HG02981 (cell line): ENCODE measurements at regions not wholly inside any gene's neighbourhood (a gene's known extent, or its start where the extent isn't known, plus 50 kb on each side); places are given as distances from the start of the nearest gene placed in this dataset.

ENCODE experiments used
- ATAC-seq: cut with Tn5 transposase; IDR thresholded peaks from one replicate; pipeline ENCODE4 v1.9.1; 2021; ENCODE audit warnings: mild to moderate bottlenecking, moderate library complexity; ENCODE audit not compliant: unreplicated experiment

DNA sequence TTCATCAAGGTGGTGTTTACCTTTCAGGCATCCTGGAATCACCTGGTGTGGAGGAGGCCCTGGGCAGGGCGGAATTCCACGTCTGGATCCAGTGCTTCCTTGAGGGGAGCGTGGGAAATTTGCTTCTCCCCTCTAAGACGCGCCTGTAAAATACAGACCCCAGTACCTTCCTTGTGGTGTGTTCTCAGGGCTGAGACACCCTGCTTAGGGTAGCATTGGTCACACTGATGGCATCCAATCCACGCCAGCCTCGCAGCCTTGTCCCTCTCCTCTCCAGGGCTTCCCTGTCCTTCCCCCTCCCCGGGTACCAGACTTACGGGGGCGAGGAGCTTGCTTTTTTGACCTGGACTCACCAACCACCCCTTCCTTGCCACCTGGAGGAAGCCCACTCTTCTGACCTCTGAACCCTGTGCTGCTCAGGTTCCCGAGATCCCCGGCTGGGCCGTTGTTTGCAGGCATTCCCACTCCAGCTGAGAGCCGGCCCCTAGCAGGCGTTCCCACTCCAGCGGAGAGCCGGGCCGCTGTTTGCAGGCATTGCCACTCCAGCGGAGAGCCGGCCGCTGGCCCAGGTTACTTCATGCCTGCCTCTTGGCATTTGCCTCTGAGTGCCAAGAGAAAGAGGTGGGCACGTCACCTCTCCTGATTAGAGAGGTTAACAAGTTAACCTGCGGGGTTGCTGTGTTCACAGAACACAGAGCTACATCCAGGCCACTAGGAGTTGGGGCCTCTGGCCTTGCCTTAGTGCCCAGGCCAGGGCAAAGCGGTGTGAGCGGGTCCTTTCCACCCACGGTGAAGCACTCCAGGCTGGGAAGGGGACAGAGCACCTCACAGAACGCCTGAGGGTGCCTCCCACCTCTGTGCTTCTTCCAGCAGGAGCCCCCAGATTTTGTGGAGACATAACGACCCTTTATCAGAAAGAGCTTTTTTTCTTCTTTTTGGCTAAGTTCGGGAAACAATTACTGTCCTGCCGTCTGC lies 254.0 kb upstream of the PPP2R2D start:
- ATAC-seq = no peak

DNA sequence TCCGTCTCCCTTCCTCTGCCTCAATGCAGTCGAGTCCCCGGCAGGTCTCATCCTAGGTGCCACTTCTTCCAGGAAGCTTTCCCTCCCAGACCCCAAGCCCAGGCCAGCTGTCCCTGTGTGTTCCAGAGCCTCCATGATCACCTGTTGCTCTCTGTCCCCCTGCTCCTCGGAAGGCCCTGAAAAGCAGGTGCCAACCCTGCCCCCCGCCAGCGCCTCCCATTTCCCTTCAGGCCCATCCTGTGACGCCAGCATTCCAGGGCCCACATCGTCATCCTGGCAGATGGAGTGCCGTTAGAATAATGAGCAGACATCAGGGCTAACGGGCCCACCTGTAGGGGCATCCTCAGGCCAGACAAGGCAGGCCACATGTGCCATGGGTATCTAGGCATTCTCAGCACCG lies 253.0 kb upstream of the PPP2R2D start:
- ATAC-seq = no peak

- no peak for ATAC-seq
Measured at GRCh38 chr10:131648386-131649020, 252.3 kb upstream of the PPP2R2D start.

DNA sequence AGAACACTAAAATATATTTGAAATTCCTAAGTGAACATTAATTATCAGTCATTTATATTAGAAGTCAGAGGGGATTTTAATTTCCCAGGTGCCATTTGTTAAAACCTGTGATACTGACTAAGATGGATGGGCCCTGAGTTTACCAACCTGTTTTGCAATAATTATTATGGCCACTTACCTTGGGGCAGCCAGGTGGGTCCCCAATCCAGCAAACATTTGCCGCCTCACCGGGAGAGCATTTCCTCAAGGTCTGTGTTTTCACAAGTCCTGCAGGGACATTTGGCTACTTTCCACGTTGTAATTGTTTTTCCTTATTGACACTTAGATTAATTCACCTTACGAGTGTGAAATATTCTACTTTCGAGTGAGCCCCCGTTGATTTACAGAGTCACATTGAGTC lies 251.2 kb upstream of the PPP2R2D start:
- ATAC-seq = no peak

- no peak for ATAC-seq
Measured at GRCh38 chr10:131650169-131650705, 250.6 kb upstream of the PPP2R2D start.

- no peak for ATAC-seq
Measured at GRCh38 chr10:131650771-131651673, 249.8 kb upstream of the PPP2R2D start.

- no peak for ATAC-seq
Measured at GRCh38 chr10:131651674-131652437, 249.0 kb upstream of the PPP2R2D start.

- no peak for ATAC-seq
Measured at GRCh38 chr10:131652438-131653139, 248.2 kb upstream of the PPP2R2D start.

DNA sequence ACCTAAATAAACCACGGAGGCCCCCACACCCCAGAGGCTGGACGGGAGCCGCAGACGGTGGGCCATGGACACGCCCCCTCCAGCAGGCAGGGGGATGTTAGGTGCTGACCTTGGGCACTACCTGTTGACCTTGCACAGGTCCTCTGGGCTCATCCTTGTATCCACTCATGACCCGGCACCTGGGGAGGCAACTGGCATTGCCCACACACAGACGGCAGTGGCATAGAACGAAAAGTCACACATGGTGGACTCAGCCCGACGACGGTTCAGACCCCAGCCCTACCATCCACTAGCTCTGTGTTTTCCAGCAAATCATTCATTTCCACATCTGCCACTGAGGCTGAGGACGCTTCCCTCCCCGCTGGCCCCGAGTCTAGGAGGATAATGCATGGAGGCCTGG lies 247.7 kb upstream of the PPP2R2D start:
- ATAC-seq = no peak

GRCh38 chr10:131653554-131654470 lies 247.0 kb upstream of the PPP2R2D start:
- ATAC-seq = no peak

- ATAC-seq = no peak
Measured at GRCh38 chr10:131654471-131655087, 246.2 kb upstream of the PPP2R2D start.

- ATAC-seq = no peak
Measured at GRCh38 chr10:131655101-131655849, 245.5 kb upstream of the PPP2R2D start.

- ATAC-seq = no peak
Measured at GRCh38 chr10:131656009-131656408, 244.8 kb upstream of the PPP2R2D start.

DNA sequence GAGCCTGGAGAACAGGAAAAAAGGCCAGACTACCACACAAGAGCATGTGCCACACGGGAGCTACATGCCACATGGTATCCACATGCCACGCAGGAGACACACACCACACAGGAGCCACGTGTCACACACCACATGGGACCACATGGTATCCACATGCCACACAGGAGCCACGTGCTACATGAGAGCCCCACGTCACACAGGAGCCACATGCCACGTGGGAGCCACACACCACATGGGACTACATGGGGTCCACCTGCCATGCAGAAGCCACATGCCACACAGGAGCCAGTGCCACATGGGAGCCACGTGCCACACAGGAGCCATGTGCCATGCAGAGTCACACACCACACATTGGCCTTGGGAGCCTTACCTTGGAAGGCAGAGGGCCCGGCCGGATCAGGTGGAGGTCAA lies 244.4 kb upstream of the PPP2R2D start:
- no peak for ATAC-seq

DNA sequence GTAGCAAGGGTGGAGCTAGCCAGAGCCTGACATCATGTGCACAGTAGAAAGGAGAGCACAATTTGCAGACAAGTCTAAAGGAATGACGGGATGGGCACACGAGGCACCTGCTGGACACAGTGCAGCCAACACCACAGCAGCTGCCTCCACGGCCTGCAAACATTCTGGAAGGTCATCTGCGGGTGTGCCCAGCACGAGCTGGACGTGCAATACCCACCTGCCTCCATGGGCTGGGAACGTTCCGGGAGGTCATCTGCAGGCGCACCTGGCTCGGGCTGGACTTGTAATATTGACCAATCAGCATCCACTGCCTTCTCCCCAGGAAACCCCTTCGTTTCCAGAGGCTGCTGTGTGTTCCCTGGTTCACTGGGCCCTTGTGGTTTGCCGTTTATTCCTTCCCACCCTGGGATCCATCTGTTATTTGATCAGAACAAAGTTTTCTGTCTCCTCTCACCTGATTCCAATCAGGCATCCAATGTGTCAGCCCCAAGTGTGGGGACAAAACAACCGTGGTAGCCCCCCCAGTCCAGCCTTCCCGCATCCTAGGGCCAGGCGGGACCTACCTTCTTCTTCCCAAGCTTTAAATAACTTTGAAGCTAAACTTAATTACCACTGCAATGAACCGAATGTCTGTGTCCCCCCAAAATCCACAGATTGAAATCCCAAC lies 243.4 kb upstream of the PPP2R2D start:
- no peak for ATAC-seq

GRCh38 chr10:131657985-131658330 lies 242.8 kb upstream of the PPP2R2D start:
- ATAC-seq = no peak
